H9 (cell line): ENCODE measurements at regions not wholly inside any gene's neighbourhood (a gene's known extent, or its start where the extent isn't known, plus 50 kb on each side); places are given as distances from the start of the nearest gene placed in this dataset.

ENCODE experiments used
- DNase-seq: peaks from one replicate; pipeline ENCODE4 v3.0.0-alpha.2; 2017
- H2AFZ ChIP-seq: one replicate; pipeline ENCODE4 v1.6.1; 2013; ENCODE audit warnings: mild to moderate bottlenecking, low read length, control low read depth, moderate library complexity
- H2AK5ac ChIP-seq: 2 replicates; pipeline ENCODE4 v1.6.1; 2013; ENCODE audit warnings: low read length, control low read depth, mixed read lengths; ENCODE audit not compliant: insufficient read length
- H2BK120ac ChIP-seq: one replicate; pipeline ENCODE4 v1.6.1; 2013; ENCODE audit warnings: low read depth, mild to moderate bottlenecking, low read length, control low read depth, inconsistent platforms; ENCODE audit not compliant: poor library complexity, severe bottlenecking
- H2BK12ac ChIP-seq: 2 replicates; pipeline ENCODE4 v1.6.1; 2013; ENCODE audit warnings: low read length, control low read depth, mixed read lengths, low read depth; ENCODE audit not compliant: insufficient read length
- H2BK15ac ChIP-seq: 2 replicates; pipeline ENCODE4 v1.6.1; 2013; ENCODE audit warnings: low read depth, low read length, control low read depth
- H2BK20ac ChIP-seq: one replicate; pipeline ENCODE4 v1.6.1; 2013; ENCODE audit warnings: low read depth, mild to moderate bottlenecking, low read length, control low read depth, inconsistent platforms; ENCODE audit not compliant: poor library complexity, severe bottlenecking
- H2BK5ac ChIP-seq: 2 replicates; pipeline ENCODE4 v1.6.1; 2013; ENCODE audit warnings: low read length, control low read depth, mixed read lengths; ENCODE audit not compliant: insufficient read length
- H3K14ac ChIP-seq: 2 replicates; pipeline ENCODE4 v1.6.1; 2013; ENCODE audit warnings: low read length, control low read depth; ENCODE audit not compliant: insufficient read depth
- H3K18ac ChIP-seq: 2 replicates; pipeline ENCODE4 v1.6.1; 2013; ENCODE audit warnings: low read depth, mild to moderate bottlenecking, mixed read lengths, low read length, control low read depth; ENCODE audit not compliant: insufficient read length
- H3K23ac ChIP-seq: 2 replicates; pipeline ENCODE4 v1.6.1; 2013; ENCODE audit warnings: low read length, control low read depth, mixed read lengths, low read depth; ENCODE audit not compliant: insufficient read length
- H3K23me2 ChIP-seq: 2 replicates; pipeline ENCODE4 v1.6.1; 2013; ENCODE audit warnings: low read depth, mild to moderate bottlenecking, mixed read lengths, low read length, control low read depth; ENCODE audit not compliant: insufficient read length, poor library complexity, severe bottlenecking
- H3K27ac ChIP-seq: 2 replicates; pipeline ENCODE4 v1.5.1; 2013; ENCODE audit warnings: low read length, control low read depth, mixed read lengths, low read depth; ENCODE audit not compliant: insufficient read length
- H3K27me3 ChIP-seq: 2 replicates; pipeline ENCODE4 v1.6.1; 2013; ENCODE audit warnings: low read length, control low read depth, inconsistent platforms; ENCODE audit not compliant: insufficient read depth
- H3K4ac ChIP-seq: 2 replicates; pipeline ENCODE4 v1.6.1; 2013; ENCODE audit warnings: low read depth, mild to moderate bottlenecking, control low read depth, inconsistent platforms, low read length, moderate library complexity
- H3K4me1 ChIP-seq: 2 replicates; pipeline ENCODE4 v1.6.1; 2013; ENCODE audit warnings: low read length, control low read depth, inconsistent platforms; ENCODE audit not compliant: insufficient read depth
- H3K4me2 ChIP-seq: 2 replicates; pipeline ENCODE4 v1.6.1; 2013; ENCODE audit warnings: low read length, control low read depth, mixed read lengths; ENCODE audit not compliant: insufficient read length, insufficient read depth
- H3K56ac ChIP-seq: 2 replicates; pipeline ENCODE4 v1.6.1; 2013; ENCODE audit warnings: low read depth, mild to moderate bottlenecking, mixed read lengths, low read length, control low read depth; ENCODE audit not compliant: insufficient read length
- H3K79me1 ChIP-seq: 2 replicates; pipeline ENCODE4 v1.6.1; 2013; ENCODE audit warnings: low read depth, mild to moderate bottlenecking, moderate library complexity, low read length, control low read depth, inconsistent platforms; ENCODE audit not compliant: insufficient read depth, poor library complexity, severe bottlenecking
- H3K79me2 ChIP-seq: 2 replicates; pipeline ENCODE4 v1.6.1; 2013; ENCODE audit warnings: low read length, control low read depth, inconsistent platforms; ENCODE audit not compliant: insufficient read depth
- H3K9ac ChIP-seq: 2 replicates; pipeline ENCODE4 v1.6.1; 2013; ENCODE audit warnings: low read length, control low read depth, mixed read lengths; ENCODE audit not compliant: insufficient read length; ENCODE audit errors: extremely low read depth
- H3K9me3 ChIP-seq: one replicate; pipeline ENCODE4 v1.6.1; 2013; ENCODE audit warnings: low read depth, low read length, inconsistent platforms; ENCODE audit not compliant: control insufficient read depth
- H3T11ph ChIP-seq: one replicate; pipeline ENCODE4 v1.6.1; 2013; ENCODE audit warnings: mild to moderate bottlenecking, low read length, control low read depth, inconsistent platforms
- H4K20me1 ChIP-seq: one replicate; pipeline ENCODE4 v1.6.1; 2013; ENCODE audit not compliant: control insufficient read depth, insufficient read length, insufficient read depth
- H4K5ac ChIP-seq: 2 replicates; pipeline ENCODE4 v1.6.1; 2013; ENCODE audit warnings: low read depth, mild to moderate bottlenecking, mixed read lengths, low read length, control low read depth; ENCODE audit not compliant: insufficient read length
- H4K8ac ChIP-seq: replicated peaks from 2 replicates; pipeline ENCODE4 v1.6.1; 2013; ENCODE audit warnings: low read length, control low read depth, mixed read lengths, low read depth; ENCODE audit not compliant: insufficient read length
- H4K91ac ChIP-seq: 2 replicates; pipeline ENCODE4 v1.6.1; 2013; ENCODE audit warnings: low read depth, mild to moderate bottlenecking, moderate library complexity, mixed read lengths, low read length, control low read depth; ENCODE audit not compliant: insufficient read length
- H3K27ac Mint-ChIP-seq, 3 experiments: 2 replicates in 2 of 3; 3 replicates in 1 of 3; pipeline ENCODE4 v1.8.0; 2020 to 2021; ENCODE audit warnings: mixed read lengths in 3 of 3, mild to moderate bottlenecking in 1 of 3, moderate library complexity in 1 of 3
- H3K27me3 Mint-ChIP-seq: 2 replicates; pipeline ENCODE4 v1.8.0; 2021; ENCODE audit warnings: low read depth, mild to moderate bottlenecking, moderate library complexity, mixed read lengths
- H3K36me3 Mint-ChIP-seq, 3 experiments: 2 replicates in 2 of 3; 3 replicates in 1 of 3; pipeline ENCODE4 v1.8.0; 2020 to 2021; ENCODE audit warnings: low read depth in 3 of 3, mixed read lengths in 3 of 3; ENCODE audit not compliant: insufficient read depth in 1 of 3
- H3K4me1 Mint-ChIP-seq, 2 experiments: 2 replicates each; pipeline ENCODE4 v1.8.0; 2020; ENCODE audit warnings: mixed read lengths in 2 of 2
- H3K4me3 Mint-ChIP-seq, 2 experiments: 2 replicates in 1 of 2; 3 replicates in 1 of 2; pipeline ENCODE4 v1.8.0; 2020 to 2021; ENCODE audit warnings: mild to moderate bottlenecking in 2 of 2, mixed read lengths in 2 of 2, moderate library complexity in 1 of 2
- H3K9me3 Mint-ChIP-seq, 2 experiments: 2 replicates in 1 of 2; 3 replicates in 1 of 2; pipeline ENCODE4 v1.8.0; 2020; ENCODE audit warnings: mild to moderate bottlenecking in 2 of 2, mixed read lengths in 2 of 2, moderate library complexity in 1 of 2
- WGBS: extraction: QIAGEN DNeasy Blood & Tissue Kit; methylation state at CpG from one replicate; pipeline ENCODE4 v1.1.7; 2013; ENCODE audit warnings: missing lambda C conversion rate, low lambda C conversion rate, mixed read lengths; ENCODE audit not compliant: insufficient read length; ENCODE audit errors: extremely low coverage; 5-methylcytosine and 5-hydroxymethylcytosine counted together
- TF ChIP-seq, protein P1 (sequence below): fragments of 200-600 bp; sonication (generic); conservative IDR thresholded peaks from 3 replicates; pipeline ENCODE4 v1.8.0; 2021; ENCODE audit warnings: antibody characterized with exemption, mild to moderate bottlenecking

DNA sequence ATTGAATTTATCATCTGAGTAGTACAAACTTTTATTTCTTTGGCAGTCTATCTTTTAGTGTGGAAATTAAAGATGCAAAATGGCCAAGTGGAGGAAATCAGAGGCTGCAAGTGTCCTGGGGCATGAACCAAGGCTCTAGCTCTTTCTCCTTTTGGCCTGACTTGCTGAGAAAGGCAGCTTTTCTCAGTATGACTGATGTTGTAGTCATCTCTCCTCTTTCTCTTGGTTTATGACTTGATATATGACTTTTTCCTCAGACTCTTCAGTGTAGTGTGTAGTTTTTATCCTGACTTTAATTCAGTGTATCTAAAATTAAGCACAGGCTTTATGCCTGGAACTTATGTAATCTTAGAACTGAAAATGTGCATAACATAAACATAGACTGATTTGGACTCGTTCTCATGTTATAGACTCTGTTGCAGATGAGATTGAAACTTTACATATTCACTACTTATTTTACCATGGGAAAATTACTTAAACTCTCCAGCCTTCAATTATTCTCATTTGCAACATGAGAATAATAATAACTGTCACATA lies 65.7 kb downstream of the SLITRK5 start:
- Mint-ChIP-seq H3K9me3 (no peaks in the 10 kb centered on the region), H3K27me3 (peaks cover 35% of the 10 kb centered on the region), H3K4me3 (no peak overlapping the region), H3K27ac (no peak overlapping the region), H3K36me3 (no peaks in the 10 kb centered on the region), H3K4me1 (no peaks in the 10 kb centered on the region)
- H4K91ac ChIP-seq, result no peak overlapping the region
- H3K9me3 ChIP-seq, result no peaks in the 10 kb centered on the region
- no peak overlapping the region for H4K5ac ChIP-seq
- WGBS, result no CpG with 5 or more reads among the region's 1 CpG
- H2BK5ac ChIP-seq, result no peak overlapping the region
- no peak overlapping the region for H3K27ac ChIP-seq
- H3K18ac ChIP-seq, result no peak overlapping the region
- no peak overlapping the region for H3K23ac ChIP-seq
- no peak overlapping the region for H2BK120ac ChIP-seq
- H3K79me1 ChIP-seq, result no peaks in the 10 kb centered on the region
- H3K27me3 ChIP-seq, result no peaks in the 10 kb centered on the region
- H2BK15ac ChIP-seq, result no peak overlapping the region
- H3K4me1 ChIP-seq, result no peaks in the 10 kb centered on the region
- H2AFZ ChIP-seq, result no peak overlapping the region
- H3K4ac ChIP-seq, result no peak overlapping the region
- H3K56ac ChIP-seq, result no peak overlapping the region
- no peaks in the 10 kb centered on the region for H3K23me2 ChIP-seq
- no peak overlapping the region for H2BK12ac ChIP-seq
- no peaks in the 10 kb centered on the region for H3K79me2 ChIP-seq
- no peak overlapping the region for H3K14ac ChIP-seq
- H3K9ac ChIP-seq, result no peak overlapping the region
- no peak overlapping the region for H3K4me2 ChIP-seq
- no peak overlapping the region for H2BK20ac ChIP-seq
- H4K20me1 ChIP-seq, result no peaks in the 10 kb centered on the region
- TF ChIP-seq, protein P1, sequence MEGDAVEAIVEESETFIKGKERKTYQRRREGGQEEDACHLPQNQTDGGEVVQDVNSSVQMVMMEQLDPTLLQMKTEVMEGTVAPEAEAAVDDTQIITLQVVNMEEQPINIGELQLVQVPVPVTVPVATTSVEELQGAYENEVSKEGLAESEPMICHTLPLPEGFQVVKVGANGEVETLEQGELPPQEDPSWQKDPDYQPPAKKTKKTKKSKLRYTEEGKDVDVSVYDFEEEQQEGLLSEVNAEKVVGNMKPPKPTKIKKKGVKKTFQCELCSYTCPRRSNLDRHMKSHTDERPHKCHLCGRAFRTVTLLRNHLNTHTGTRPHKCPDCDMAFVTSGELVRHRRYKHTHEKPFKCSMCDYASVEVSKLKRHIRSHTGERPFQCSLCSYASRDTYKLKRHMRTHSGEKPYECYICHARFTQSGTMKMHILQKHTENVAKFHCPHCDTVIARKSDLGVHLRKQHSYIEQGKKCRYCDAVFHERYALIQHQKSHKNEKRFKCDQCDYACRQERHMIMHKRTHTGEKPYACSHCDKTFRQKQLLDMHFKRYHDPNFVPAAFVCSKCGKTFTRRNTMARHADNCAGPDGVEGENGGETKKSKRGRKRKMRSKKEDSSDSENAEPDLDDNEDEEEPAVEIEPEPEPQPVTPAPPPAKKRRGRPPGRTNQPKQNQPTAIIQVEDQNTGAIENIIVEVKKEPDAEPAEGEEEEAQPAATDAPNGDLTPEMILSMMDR, result no peak
- no peak overlapping the region for H4K8ac ChIP-seq
- H2AK5ac ChIP-seq, result no peak overlapping the region
- no peak overlapping the region for H3T11ph ChIP-seq
- no peak for DNase-seq
